Urothelium cell line (cell line): ENCODE measurements at regions not wholly inside any gene's neighbourhood (a gene's known extent, or its start where the extent isn't known, plus 50 kb on each side); places are given as distances from the start of the nearest gene placed in this dataset.

Source experiments
- DNase-seq: peaks from one replicate; pipeline ENCODE4 v3.0.0; 2011; ENCODE audit warnings: low spot score, mixed read lengths
- FAIRE-seq: peaks from 2 replicates; lab custom pipeline; 2011; peaks lifted over from hg19 to GRCh38; lab: Jason Lieb, UNC

GRCh38 chr16:82567175-82567574 is 59.6 kb upstream of the CDH13 start:
- DNase-seq = no peak
- FAIRE-seq = no peak

- DNase-seq = no peak
- no peak for FAIRE-seq
Measured at GRCh38 chr16:82563401-82563800, 63.4 kb upstream of the CDH13 start.

DNA sequence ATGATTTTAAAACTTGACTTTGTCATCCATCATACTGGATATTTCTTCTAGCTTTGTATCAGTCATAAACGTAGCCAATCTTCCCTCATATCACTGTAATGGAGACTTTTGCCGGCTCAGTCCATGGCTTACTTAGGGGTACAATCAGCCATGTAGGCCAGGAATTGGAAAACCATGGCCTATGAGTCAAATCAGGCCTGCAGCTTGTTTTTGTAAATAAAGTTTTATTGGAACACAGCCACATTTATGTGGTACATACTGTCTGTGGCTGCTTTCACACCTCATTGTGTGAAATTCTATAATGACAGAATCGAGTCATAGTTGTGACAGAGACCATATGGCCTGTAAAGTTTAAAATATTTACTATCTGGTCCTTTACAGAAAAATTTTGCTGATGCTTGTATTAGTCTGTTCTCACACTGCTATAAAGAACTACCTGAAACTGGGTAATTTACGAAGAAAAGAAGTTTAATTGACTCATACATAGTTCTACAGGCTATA is 64.5 kb upstream of the CDH13 start:
- DNase-seq = no peak
- no peak for FAIRE-seq

GRCh38 chr16:82560805-82561325 is 65.9 kb upstream of the CDH13 start:
- no peak for FAIRE-seq

GRCh38 chr16:82544378-82545160 is 82.2 kb upstream of the CDH13 start:
- DNase-seq (no peak), FAIRE-seq (no peak)

More at GRCh38 chr16:82560805-82561325, 65.9 kb upstream of the CDH13 start:
- peak; percentile 26 for DNase-seq

DNA sequence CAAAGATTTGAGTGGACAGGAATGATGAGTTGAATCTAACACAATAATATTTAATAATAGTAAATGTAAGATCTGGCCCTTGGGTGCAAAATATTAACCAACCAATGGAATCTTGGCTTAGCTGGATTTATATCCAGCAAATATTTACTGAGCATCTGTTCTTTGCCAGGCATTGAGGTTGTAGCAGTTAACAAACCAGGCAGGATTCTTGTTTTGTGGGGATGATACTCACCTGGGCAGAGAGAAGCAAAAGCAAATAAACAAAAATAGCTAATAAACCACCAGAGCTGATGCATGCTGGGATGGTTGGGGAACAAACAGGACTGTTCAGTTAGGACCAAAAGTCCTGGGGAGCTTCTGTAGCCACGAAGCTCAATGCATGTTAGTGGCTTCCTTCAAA is 84.1 kb upstream of the CDH13 start:
- DNase-seq (no peak), FAIRE-seq (no peak)

DNA sequence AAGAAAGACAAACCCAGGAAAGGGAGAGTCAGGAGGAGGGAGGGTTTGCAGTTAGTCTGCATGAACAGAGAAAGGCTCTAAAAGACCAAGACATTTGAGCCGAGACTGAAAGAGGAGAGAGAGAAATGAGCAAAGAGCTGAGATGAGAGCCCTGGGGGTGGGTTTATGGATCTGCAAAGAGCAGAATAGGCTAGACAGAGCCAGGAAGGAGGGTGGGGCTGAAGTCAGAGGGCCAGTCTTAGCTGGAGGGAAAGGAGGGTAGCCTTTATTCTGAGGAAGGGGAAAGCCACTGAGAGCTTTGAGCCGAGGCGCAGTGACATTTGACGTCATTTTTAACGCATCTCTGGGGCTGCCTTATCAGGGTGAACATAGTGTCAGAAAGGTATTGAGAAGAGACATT is 85.7 kb upstream of the CDH13 start:
- no peak for FAIRE-seq

GRCh38 chr16:82535764-82536163 is 91.0 kb upstream of the CDH13 start:
- no peak for FAIRE-seq

More for the DNA sequence above, 85.7 kb upstream of the CDH13 start:
- no peak for DNase-seq

GRCh38 chr16:82535262-82535661 is 91.5 kb upstream of the CDH13 start:
- DNase-seq (no peak), FAIRE-seq (no peak)

More at GRCh38 chr16:82535764-82536163, 91.0 kb upstream of the CDH13 start:
- no peak for DNase-seq

DNA sequence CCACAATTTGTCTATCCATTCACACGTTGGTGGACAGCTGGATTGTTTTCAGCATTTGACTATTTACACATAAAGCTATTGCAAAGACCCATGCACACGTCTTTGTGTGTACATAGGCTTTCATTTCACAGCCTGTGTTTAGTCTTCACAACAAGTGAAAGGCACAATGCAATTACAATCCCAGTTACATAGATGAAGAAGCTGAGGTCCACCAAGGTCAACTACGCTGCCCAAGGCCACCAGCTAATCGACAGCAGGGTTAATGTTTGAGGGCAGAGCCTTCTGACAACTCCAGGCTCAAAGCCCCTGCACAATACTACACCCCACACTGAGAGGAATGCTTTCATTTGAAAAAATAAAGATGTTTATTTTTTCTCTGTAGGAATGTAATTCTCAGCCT is 93.6 kb upstream of the CDH13 start:
- no peak for DNase-seq
- peak; percentile 17 for FAIRE-seq

GRCh38 chr16:82530883-82531282 is 95.9 kb upstream of the CDH13 start:
- no peak for FAIRE-seq
- no peak for DNase-seq

GRCh38 chr16:82527101-82527500 is 99.7 kb upstream of the CDH13 start:
- DNase-seq (no peak), FAIRE-seq (no peak)

- no peak for FAIRE-seq
- DNase-seq = peak; percentile 34
Measured at GRCh38 chr16:82524976-82525375, 101.8 kb upstream of the CDH13 start.

DNA sequence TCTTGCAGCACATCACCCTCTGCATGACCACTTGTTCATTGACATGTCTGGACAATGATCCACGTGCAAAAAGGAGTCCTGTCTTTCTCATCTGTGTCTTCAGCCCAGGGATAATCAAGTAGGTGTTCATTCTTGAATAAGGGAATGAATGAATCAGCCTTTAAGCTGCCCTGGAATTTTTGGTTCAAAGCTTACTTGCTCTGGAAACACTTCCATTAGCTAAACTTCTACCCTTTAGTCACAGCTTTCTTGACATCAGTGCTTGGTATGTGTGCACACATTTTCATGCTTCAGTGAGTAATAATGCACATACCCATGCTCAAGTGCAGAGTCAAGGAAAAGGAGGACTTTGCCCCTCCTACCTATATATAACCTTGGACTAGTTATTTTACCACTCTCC is 103.0 kb upstream of the CDH13 start:
- FAIRE-seq (no peak), DNase-seq (peak; percentile 16)

GRCh38 chr16:82522026-82522425 is 104.7 kb upstream of the CDH13 start:
- no peak for DNase-seq

DNA sequence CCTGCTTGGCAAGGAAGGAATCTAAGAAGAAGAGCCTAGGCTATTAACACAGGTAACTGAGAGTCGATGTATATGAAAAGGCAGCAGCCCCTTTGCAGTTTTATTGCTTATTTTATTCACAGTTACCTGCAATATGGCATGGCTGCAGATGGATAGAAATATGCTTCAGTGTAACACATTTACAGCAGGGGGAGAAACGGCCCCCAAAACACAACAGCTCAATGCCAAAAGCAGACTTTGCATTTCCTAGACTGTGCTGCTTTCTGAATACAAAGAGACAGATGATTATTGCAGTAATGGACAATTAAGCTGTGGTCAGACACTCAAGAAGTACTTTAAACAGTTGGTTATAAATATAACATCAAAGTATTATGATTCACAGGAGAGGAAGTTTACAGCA is 108.0 kb upstream of the CDH13 start:
- DNase-seq (no peak), FAIRE-seq (no peak)

More at GRCh38 chr16:82522026-82522425, 104.7 kb upstream of the CDH13 start:
- FAIRE-seq = no peak

GRCh38 chr16:82514262-82514661 is 112.5 kb upstream of the CDH13 start:
- no peak for FAIRE-seq
- no peak for DNase-seq

GRCh38 chr16:82510789-82511305 is 115.9 kb upstream of the CDH13 start:
- DNase-seq (no peak), FAIRE-seq (no peak)

GRCh38 chr16:82509691-82510430 is 116.9 kb upstream of the CDH13 start:
- DNase-seq = no peak
- no peak for FAIRE-seq

GRCh38 chr16:82506692-82507670 is 119.8 kb upstream of the CDH13 start:
- FAIRE-seq = no peak
- no peak for DNase-seq
